ENCODE measurements at regions not wholly inside any gene's neighbourhood (a gene's known extent, or its start where the extent isn't known, plus 50 kb on each side); places are given as distances from the start of the nearest gene placed in this dataset.

DNA sequence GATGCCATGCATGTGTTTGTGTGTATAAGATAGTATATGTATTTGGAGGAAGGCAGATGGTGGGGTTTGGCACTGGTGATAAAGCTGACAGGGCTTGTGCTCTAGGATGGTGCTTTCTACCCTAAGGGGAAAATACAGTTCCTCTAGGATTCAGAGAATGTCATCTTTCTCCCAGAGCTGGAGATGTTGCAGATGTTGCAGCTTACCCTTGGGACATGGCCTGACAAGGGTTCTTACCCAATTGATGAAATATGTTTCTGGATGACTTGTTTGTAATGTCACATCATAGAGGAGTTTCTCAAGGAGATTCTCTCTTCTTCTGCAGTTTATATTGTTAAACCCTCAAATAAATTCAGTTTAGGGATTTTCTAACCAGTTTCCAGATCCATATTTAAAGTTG lies 52.5 kb upstream of the PITX2 start:
- no peak for DNase-seq (ENCODE audit: low read depth in 2 of 2)

- DNase-seq (ENCODE audit: low read depth in 2 of 2), result no peak
Observed at GRCh38 chr4:110676241-110676640, 53.4 kb upstream of the PITX2 start.

- DNase-seq (ENCODE audit: low read depth in 2 of 2), result no peak
Observed at GRCh38 chr4:110678517-110679227, 55.8 kb upstream of the PITX2 start.

GRCh38 chr4:110680265-110680664 lies 57.4 kb upstream of the PITX2 start:
- DNase-seq (ENCODE audit: low read depth in 2 of 2), result no peak

DNA sequence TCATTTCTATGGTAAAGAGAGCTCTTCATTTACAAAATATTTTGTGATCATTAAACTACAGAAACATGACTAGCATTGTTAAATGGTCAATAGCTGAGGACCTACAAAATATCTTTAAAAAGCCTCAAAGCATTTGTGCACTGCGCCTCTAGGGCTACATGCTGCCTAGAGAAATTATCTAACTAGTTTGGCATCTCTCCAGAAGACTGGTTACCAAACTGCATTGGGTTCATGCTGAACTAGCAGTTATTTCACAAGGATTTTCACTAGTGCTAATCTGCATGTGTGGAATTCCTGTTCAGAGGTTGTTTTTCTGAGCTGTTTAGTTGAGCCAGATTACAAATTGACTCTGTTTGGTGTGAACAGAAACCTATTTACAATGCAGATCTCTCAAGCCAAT lies 58.5 kb upstream of the PITX2 start:
- no peak for DNase-seq (ENCODE audit: low read depth in 2 of 2)

GRCh38 chr4:110682311-110682710 lies 59.4 kb upstream of the PITX2 start:
- no peak for DNase-seq (ENCODE audit: low read depth in 2 of 2)

DNA sequence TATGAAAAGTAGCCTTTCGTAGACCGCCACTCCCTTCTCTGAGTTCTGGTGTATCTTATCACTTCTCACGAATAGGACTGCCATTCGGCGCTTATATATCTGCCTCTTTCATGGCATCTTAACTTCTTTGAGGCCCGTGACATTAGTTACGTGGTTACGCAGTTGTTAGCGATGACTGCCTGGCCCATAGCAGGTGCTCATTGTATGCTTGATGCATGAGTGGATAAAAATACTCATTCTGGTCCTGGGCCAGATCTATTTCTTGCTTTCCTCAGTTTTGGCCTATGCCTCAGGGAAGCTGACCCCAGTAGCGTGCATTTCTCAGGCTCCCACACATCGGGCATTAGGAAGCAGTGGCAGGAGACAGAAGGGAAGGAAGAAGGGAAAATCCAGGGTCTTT lies 60.7 kb upstream of the PITX2 start:
- no peak for DNase-seq (ENCODE audit: low read depth in 2 of 2)

DNA sequence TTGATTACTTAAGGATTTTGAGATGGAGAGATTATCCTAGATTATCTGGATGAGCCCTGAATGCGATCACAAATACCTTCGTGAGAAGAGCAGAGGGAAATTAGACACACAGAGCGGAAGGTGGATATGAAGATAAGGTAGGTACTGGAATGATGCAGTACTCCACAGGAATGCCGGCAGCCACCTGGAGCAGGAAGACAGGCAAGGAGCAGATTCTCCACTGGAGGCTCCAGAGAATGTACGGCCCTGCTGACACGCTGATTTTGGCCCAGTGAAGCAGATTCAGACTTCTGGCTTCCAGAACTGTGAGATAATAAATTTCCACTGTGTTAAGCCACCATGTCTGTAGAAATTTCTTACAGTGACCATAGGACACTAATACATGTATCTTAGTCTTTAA lies 79.4 kb upstream of the PITX2 start:
- DNase-seq (ENCODE audit: low read depth in 2 of 2), result no peak

- DNase-seq (ENCODE audit: low read depth in 2 of 2), result no peak
Observed at GRCh38 chr4:110704748-110705439, 82.0 kb upstream of the PITX2 start.

DNA sequence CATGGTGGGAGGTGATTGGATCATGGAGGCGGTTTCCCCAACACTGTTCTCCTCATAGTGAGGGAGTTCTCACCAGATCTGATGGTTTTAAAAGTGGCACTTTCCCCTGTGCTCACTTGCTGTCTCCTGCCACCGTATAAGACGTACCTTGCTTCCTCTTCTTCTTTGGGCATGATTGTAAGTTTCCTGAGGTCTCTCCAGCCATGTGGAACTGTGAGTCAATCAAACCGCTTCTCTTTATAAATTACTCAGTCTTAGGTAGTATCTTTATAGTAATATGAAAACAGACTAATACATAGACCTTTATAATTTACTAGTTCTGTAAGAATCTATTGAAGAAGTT lies 82.5 kb upstream of the PITX2 start:
- no peak for DNase-seq (ENCODE audit: low read depth in 2 of 2)

- DNase-seq (ENCODE audit: low read depth in 2 of 2), result no peak
Observed at GRCh38 chr4:110710070-110710469, 87.2 kb upstream of the PITX2 start.

- DNase-seq (ENCODE audit: low read depth in 2 of 2), result no peak
Observed at GRCh38 chr4:110712486-110712885, 89.6 kb upstream of the PITX2 start.

- no peak for DNase-seq (ENCODE audit: low read depth in 2 of 2)
Observed at GRCh38 chr4:110730318-110730717, 107.4 kb upstream of the PITX2 start.

DNA sequence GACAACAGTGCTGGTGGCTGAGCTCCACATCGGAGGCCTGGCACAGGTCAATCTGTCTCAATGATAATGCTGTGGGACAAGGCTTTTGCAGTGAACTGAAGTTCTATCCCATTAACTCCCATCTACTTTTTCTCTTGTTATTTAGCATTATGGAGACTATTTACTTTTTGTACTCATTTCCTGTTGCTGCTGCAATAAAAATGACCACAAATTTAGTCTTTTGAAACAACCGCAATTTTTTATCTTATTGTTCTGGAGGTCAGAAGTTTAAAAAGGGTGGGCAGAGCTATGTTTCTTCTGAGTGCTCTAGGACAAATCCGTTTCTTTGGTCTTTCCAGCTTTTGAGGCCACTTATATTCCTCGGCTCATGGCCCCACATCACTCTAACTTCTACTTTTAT lies 111.0 kb upstream of the PITX2 start:
- DNase-seq (ENCODE audit: low read depth in 2 of 2), result no peak

DNA sequence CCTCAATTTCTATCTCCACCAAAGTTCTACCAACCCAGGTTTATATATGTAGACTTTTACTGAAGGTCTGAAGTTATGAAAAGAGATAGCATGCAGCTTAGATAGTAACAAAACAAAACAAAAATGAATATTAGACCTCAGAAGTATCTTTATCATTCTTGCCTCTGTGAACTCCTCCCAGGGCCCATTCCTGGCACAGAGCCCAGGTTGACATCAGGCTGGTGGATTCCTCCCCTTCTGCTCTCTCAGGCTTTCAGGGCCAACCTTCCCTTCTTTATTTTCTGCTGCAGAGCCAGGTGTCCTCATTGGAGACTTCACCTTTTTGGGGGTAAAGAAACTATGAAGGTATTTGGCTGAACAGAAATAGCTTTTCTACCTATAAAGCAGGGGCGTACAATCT lies 112.8 kb upstream of the PITX2 start:
- DNase-seq (ENCODE audit: low read depth in 2 of 2), result no peak

DNA sequence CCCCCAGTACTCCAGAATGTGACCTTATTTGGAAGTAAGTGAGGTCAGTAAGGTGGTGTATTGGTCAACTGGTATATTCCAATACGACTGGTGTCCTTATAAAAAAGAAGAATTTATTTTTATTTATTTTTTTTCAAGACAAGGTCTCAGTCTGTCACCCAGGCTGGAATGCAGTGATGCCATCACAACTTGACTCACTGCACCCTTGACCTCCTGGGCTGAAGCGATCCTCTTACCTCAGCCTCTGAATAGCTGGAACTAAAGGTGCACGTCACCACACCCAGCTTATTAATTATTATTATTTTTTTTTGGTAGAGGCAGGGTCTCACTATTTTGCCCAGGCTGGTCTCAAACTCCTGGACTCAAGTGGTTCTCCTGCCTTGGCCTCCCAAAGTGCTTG lies 115.1 kb upstream of the PITX2 start:
- no peak for DNase-seq (ENCODE audit: low read depth in 2 of 2)

- no peak for DNase-seq (ENCODE audit: low read depth in 2 of 2)
Observed at GRCh38 chr4:110742143-110742542, 119.3 kb upstream of the PITX2 start.

DNA sequence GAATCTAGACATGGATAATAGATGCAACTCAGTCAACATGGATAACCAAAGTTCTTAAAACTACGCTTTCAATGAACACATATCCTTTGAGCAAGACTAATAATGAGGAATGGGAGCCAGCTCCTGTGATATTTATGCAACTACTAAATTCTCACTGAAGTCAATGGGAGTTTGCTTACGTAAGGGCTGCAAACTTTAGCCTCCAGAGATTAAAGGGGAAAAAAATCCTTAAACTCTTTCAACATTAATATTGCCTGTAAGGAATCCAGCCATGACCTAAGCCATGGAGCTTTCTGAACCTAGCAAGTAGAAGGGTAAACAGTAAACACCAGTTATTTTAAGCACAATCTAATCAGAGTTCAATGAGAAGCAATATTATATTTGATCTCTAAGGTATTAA lies 125.2 kb upstream of the PITX2 start:
- DNase-seq (ENCODE audit: low read depth in 2 of 2), result no peak

GRCh38 chr4:110751183-110751582 lies 128.3 kb upstream of the PITX2 start:
- no peak for DNase-seq (ENCODE audit: low read depth in 2 of 2)

DNA sequence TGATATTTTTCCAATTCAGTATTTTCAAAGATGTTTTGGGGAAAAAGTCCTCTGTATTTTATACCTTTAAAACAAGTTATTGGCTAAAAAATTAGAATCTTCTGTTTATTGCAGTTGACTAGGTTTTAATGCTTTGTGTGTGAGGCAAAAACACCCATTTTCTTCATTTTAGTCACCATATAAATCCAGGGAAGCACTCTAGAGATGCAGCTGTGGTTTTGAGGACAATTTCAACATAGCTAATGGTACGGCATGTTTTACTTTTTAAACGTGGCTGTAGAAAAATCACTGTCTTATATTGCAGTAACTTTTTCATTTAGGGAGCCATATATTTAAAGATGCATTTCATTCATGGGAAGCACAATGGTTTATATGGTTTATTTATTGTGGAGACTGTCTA lies 129.1 kb upstream of the PITX2 start:
- DNase-seq (ENCODE audit: low read depth in 2 of 2), result no peak

- DNase-seq (ENCODE audit: low read depth in 2 of 2), result no peak
Observed at GRCh38 chr4:110753466-110753865, 130.6 kb upstream of the PITX2 start.

GRCh38 chr4:110754716-110755115 lies 131.8 kb upstream of the PITX2 start:
- DNase-seq (ENCODE audit: low read depth in 2 of 2), result no peak

GRCh38 chr4:110769578-110769977 lies 146.7 kb upstream of the PITX2 start:
- DNase-seq (ENCODE audit: low read depth in 2 of 2), result no peak

GRCh38 chr4:110770353-110770752 lies 147.5 kb upstream of the PITX2 start:
- no peak for DNase-seq (ENCODE audit: low read depth in 2 of 2)

Measured in stimulated activated CD4-positive, alpha-beta T cell treated with anti-CD3 and anti-CD28 coated beads, Interleukin-15, amount 100 ng/mL, for 48 hours (primary cell).